HG03196 (cell line): ENCODE measurements at regions not wholly inside any gene's neighbourhood (a gene's known extent, or its start where the extent isn't known, plus 50 kb on each side); places are given as distances from the start of the nearest gene placed in this dataset.
"Not testable (repeated sequence)": the region's sequence is repeated elsewhere in the genome, so short reads cannot be mapped to it uniquely, and the experiment has no call there.

Experiments
- ATAC-seq: cut with Tn5 transposase; IDR thresholded peaks from one replicate; pipeline ENCODE4 v1.9.1; 2021; ENCODE audit not compliant: unreplicated experiment

- ATAC-seq, result no peak
Measured at GRCh38 chr4:115187136-115187535, 73.7 kb upstream of the NDST4 start.

- not testable (repeated sequence) for ATAC-seq
Measured at GRCh38 chr4:115179438-115180062, 66.1 kb upstream of the NDST4 start.

GRCh38 chr4:115178687-115179086 lies 65.3 kb upstream of the NDST4 start:
- ATAC-seq, result not testable (repeated sequence)

GRCh38 chr4:115171220-115171619 lies 57.8 kb upstream of the NDST4 start:
- ATAC-seq, result no peak

GRCh38 chr4:115165503-115165902 lies 52.1 kb upstream of the NDST4 start:
- ATAC-seq, result no peak
